T-helper 2 cell treated with Interferon-gamma antibody and Interleukin-4, amounts not matched to agents 5 μg/mL and 100 μg/mL, for 36 hours (primary cell): ENCODE measurements at regions not wholly inside any gene's neighbourhood (a gene's known extent, or its start where the extent isn't known, plus 50 kb on each side); places are given as distances from the start of the nearest gene placed in this dataset.
"Not testable (repeated sequence)": the region's sequence is repeated elsewhere in the genome, so short reads cannot be mapped to it uniquely, and the experiment has no call there.

Source experiments
- DNase-seq: peaks from one replicate; pipeline ENCODE4 v3.0.0; 2021; ENCODE audit warnings: low spot score
- H3K27ac Mint-ChIP-seq: one replicate; pipeline ENCODE4 v1.8.0; 2021; ENCODE audit warnings: mild to moderate bottlenecking, mixed read lengths
- H3K27me3 Mint-ChIP-seq: one replicate; pipeline ENCODE4 v1.8.0; 2021; ENCODE audit warnings: low read depth, mixed read lengths
- H3K36me3 Mint-ChIP-seq: one replicate; pipeline ENCODE4 v1.8.0; 2021; ENCODE audit warnings: low read depth, mixed read lengths
- H3K4me1 Mint-ChIP-seq: one replicate; pipeline ENCODE4 v1.8.0; 2021; ENCODE audit warnings: low read depth, mixed read lengths
- H3K4me3 Mint-ChIP-seq: one replicate; pipeline ENCODE4 v1.8.0; 2022; ENCODE audit warnings: mild to moderate bottlenecking, moderate library complexity, mixed read lengths
- H3K9me3 Mint-ChIP-seq: one replicate; pipeline ENCODE4 v1.8.0; 2021; ENCODE audit warnings: mixed read lengths

DNA sequence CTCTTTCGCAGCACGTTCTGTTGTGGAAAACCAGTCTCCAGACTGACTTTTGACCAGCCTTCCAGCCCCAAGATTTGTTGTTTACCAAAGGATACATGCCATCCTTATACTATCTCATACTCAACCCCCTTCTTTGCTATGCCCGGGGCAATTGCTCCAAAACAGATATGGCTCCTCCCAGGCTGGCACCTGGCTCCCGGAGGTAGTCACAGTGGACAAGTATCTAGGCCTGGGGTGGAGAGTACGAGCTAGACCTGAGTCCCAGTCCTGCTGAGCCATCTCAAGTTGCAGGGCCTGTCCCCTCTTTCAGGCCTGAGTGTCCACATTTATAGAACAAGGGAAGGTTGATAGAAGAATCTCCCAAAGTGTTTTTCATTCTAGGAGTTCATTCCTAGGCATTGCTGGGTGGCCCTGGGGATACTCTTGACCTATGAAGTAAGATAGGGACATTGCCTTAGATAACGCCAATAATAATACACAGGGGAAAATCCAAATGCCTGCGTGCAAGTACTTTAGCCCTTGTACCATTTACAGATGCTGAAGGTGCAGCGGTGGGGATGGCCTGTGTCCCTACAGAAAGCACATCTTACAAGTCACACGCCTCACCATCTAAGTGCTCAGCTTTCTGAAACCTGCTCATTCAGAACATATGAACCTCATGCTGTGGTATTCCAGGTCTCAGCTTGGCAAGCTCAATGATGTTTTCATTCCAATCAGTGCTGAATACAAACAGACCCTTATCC is 136.7 kb upstream of the MAMLD1 start:
- no peaks in the 10 kb centered on the region for H3K36me3 Mint-ChIP-seq

GRCh38 chrX:150227321-150227860 is 135.7 kb upstream of the MAMLD1 start:
- Mint-ChIP-seq H3K27me3 (peaks cover 10% of the 10 kb centered on the region), H3K36me3 (no peaks in the 10 kb centered on the region), H3K4me3 (no peak overlapping the region), H3K4me1 (peaks cover 2% of the 10 kb centered on the region), H3K27ac (no peak overlapping the region), H3K9me3 (no peaks in the 10 kb centered on the region)
- no peak for DNase-seq

More for the DNA sequence above, 136.7 kb upstream of the MAMLD1 start:
- Mint-ChIP-seq H3K27ac (no peak overlapping the region), H3K4me1 (peaks cover 2% of the 10 kb centered on the region), H3K27me3 (peaks cover 10% of the 10 kb centered on the region), H3K4me3 (no peak overlapping the region), H3K9me3 (no peaks in the 10 kb centered on the region)
- no peak for DNase-seq

- Mint-ChIP-seq H3K27ac (no peak overlapping the region), H3K4me1 (peaks cover 2% of the 10 kb centered on the region), H3K27me3 (peaks cover 16% of the 10 kb centered on the region), H3K36me3 (no peaks in the 10 kb centered on the region), H3K4me3 (no peak overlapping the region), H3K9me3 (no peaks in the 10 kb centered on the region)
- DNase-seq, result no peak
Measured at GRCh38 chrX:150227873-150228410, 135.2 kb upstream of the MAMLD1 start.

DNA sequence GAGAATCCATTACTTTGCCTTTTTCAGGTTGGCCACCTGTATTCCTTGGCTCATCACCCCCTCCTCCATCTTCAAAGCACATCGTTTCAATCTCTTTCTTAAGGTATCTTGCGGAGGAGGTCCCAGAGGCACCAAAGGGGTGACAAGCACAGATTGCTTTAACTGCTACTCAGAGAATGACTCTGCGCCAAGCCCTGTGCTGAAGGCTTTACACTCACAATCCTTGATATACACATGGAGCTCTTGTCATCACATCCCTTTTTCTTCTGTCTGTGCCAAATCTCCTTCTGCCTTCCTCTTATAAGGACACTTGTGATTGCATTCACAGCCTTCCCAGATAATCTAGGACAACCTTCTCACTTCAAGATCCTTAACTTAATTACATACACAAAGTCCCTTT is 134.7 kb upstream of the MAMLD1 start:
- Mint-ChIP-seq H3K4me3 (no peak overlapping the region), H3K36me3 (no peaks in the 10 kb centered on the region), H3K27ac (no peak overlapping the region), H3K27me3 (peaks cover 17% of the 10 kb centered on the region), H3K9me3 (no peaks in the 10 kb centered on the region), H3K4me1 (peaks cover 2% of the 10 kb centered on the region)
- DNase-seq, result no peak

DNA sequence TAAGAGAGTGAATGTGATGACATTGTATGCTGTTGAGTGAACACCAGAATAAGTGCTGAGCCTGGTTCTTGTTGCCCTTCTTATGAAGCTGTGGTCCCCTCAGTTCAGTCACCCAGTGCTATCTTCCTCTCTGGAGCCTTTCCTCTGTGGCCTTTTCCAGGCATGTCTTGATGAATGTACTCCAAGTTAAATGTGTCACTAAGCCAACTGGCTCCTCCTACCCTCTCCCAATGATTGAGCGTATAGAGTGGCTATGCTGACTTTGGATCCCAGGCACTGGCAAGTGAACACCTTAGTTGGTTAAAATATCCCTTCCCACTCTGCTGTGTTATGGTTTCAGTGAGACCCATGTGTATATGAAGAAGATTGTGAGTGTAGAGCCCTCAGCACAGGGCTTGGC is 134.1 kb upstream of the MAMLD1 start:
- H3K36me3 Mint-ChIP-seq, result no peaks in the 10 kb centered on the region
- H3K27me3 Mint-ChIP-seq, result peaks cover 17% of the 10 kb centered on the region
- H3K4me1 Mint-ChIP-seq, result peaks cover 2% of the 10 kb centered on the region
- no peak overlapping the region for H3K4me3 Mint-ChIP-seq
- H3K27ac Mint-ChIP-seq, result no peak overlapping the region
- H3K9me3 Mint-ChIP-seq, result no peaks in the 10 kb centered on the region
- no peak for DNase-seq

DNA sequence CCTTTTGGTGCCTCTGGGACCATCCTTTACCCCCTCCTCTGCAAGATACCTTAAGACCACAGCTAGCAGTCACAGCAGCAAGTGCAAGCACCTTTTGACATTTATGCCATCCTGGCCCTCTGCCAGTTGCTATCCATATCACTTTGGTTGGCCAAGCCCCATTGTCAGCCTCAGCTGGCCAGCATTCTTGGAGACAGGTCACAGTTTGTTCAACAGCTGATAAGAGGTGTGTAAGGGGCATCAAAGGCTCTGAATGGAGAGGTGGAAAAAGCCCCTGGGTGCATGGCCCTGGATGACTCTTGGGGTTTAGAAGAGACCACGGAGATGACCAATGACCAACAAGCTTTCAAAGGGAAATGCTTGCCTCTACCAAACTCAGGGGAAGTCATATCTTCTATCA is 133.6 kb upstream of the MAMLD1 start:
- H3K36me3 Mint-ChIP-seq, result no peaks in the 10 kb centered on the region
- DNase-seq, result no peak
- peaks cover 17% of the 10 kb centered on the region for H3K27me3 Mint-ChIP-seq
- no peak overlapping the region for H3K4me3 Mint-ChIP-seq
- no peaks in the 10 kb centered on the region for H3K9me3 Mint-ChIP-seq
- peaks cover 2% of the 10 kb centered on the region for H3K4me1 Mint-ChIP-seq
- H3K27ac Mint-ChIP-seq, result no peak overlapping the region

DNA sequence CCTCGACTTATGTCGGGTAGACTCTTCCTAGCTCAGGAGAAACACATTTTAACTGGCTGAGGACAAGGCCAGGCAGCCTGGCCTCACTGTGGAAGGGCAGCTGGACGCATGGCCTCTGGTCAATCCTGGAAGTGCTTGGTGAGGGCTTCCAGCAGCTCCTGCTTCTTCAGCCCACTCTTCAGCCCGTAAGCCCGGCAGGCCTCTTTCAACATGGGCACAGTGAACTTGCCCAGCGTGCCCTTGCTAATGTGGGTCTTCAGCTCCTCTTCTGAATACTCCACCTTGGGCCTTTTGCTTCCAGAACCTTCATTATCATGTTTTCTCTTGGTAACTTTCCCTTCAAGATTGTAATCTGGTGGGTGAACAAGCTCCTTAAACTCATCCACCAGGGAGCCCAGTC is 132.2 kb upstream of the MAMLD1 start:
- not testable (repeated sequence) for H3K4me3 Mint-ChIP-seq, H3K27ac Mint-ChIP-seq, H3K36me3 Mint-ChIP-seq, H3K4me1 Mint-ChIP-seq, H3K9me3 Mint-ChIP-seq, DNase-seq
- H3K27me3 Mint-ChIP-seq, result peaks cover 17% of the 10 kb centered on the region

DNA sequence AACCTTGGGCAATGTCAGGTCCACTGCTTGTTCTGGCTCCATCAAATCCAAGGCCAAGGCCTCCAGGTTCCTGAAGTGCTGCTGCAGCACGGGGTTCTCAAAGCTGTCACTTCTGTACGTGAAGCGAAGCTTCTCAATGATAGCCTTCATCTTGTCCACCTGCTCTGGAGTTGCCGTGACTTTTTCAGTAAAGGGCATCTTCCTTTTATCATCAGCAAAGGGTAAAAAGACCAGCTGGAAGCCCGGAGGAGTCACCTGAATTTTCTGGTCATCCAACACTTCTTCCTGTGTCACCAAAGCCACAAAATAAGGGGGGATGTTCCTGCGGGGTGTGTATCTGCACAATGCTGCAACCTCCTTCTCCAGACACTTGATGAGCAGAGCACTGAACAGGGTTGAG is 131.7 kb upstream of the MAMLD1 start:
- not testable (repeated sequence) for H3K36me3 Mint-ChIP-seq, DNase-seq, H3K4me3 Mint-ChIP-seq, H3K4me1 Mint-ChIP-seq, H3K27ac Mint-ChIP-seq, H3K9me3 Mint-ChIP-seq
- peaks cover 17% of the 10 kb centered on the region for H3K27me3 Mint-ChIP-seq

GRCh38 chrX:150232222-150232621 is 130.9 kb upstream of the MAMLD1 start:
- H3K4me3 Mint-ChIP-seq, H3K27ac Mint-ChIP-seq, H3K36me3 Mint-ChIP-seq, H3K4me1 Mint-ChIP-seq, H3K9me3 Mint-ChIP-seq, DNase-seq: not testable (repeated sequence)
- peaks cover 17% of the 10 kb centered on the region for H3K27me3 Mint-ChIP-seq

GRCh38 chrX:150234126-150234525 is 129.0 kb upstream of the MAMLD1 start:
- Mint-ChIP-seq H3K27me3 (peaks cover 17% of the 10 kb centered on the region), H3K27ac (no peak overlapping the region), H3K9me3 (no peaks in the 10 kb centered on the region), H3K36me3 (no peaks in the 10 kb centered on the region), H3K4me3 (no peak overlapping the region), H3K4me1 (no peaks in the 10 kb centered on the region)
- DNase-seq, result no peak

DNA sequence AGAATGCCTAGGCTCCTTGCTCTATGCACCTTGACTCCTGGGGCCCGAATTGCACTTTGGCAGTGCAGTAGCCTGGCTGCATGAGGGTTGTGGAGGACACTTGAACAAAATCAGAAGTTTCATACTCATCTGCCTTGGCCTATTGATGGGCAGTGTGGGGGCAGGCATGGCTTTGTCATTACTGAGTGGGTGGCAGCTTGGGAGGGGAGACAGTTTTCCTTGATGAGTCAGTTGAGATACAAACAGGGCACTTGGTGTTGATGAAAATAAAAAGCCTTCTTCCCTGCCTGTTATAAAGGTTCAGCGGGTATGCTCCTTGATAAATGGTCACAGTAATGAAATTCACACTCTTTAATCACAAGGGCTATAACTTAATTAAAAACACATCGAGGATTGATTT is 126.8 kb upstream of the MAMLD1 start:
- H3K27me3 Mint-ChIP-seq, result peaks cover 7% of the 10 kb centered on the region
- no peaks in the 10 kb centered on the region for H3K9me3 Mint-ChIP-seq
- H3K36me3 Mint-ChIP-seq, result no peaks in the 10 kb centered on the region
- no peaks in the 10 kb centered on the region for H3K4me1 Mint-ChIP-seq
- no peak overlapping the region for H3K27ac Mint-ChIP-seq
- no peak for DNase-seq
- H3K4me3 Mint-ChIP-seq, result no peak overlapping the region

- no peak overlapping the region for H3K27ac Mint-ChIP-seq
- no peak for DNase-seq
Measured at GRCh38 chrX:150238632-150239382, 124.3 kb upstream of the MAMLD1 start.

DNA sequence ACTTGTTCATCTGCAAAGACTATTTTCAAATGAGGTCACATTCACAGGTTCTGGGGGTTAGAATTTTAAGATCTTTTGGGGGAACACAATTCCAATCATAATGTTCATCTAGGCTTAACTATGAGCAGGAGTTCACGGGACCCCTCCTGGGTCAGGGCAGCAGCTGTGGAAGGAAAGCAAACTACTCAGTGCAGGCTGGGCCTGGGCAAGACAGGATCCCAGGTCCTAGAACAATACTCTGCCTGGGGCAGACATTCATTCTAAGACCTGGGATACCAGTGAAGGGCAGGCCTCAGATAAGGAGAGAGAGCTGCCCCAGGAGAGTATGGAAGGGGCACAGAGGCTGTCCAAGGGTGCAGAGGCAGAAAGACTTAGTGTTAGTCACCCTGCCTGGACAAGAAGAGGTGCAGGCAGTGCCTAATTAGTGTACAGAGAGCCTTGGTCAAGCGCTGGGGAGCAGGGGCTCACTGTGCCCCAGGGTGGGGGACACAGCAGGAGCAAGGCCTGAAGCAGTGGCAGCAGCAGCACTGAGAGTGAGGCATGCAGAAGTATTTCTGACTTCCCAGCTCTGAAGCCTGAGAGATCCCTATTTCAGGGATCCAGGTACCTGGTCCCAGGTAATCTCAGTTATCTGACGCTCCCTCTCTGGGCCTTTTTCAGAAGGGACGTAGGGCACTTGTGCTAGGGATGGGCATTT is 123.0 kb upstream of the MAMLD1 start:
- Mint-ChIP-seq H3K4me1 (no peaks in the 10 kb centered on the region), H3K4me3 (no peak overlapping the region), H3K27me3 (no peaks in the 10 kb centered on the region), H3K9me3 (no peaks in the 10 kb centered on the region), H3K27ac (no peak overlapping the region), H3K36me3 (no peaks in the 10 kb centered on the region)
- no peak for DNase-seq

More at GRCh38 chrX:150238632-150239382, 124.3 kb upstream of the MAMLD1 start:
- Mint-ChIP-seq H3K9me3 (no peaks in the 10 kb centered on the region), H3K27me3 (no peaks in the 10 kb centered on the region), H3K4me1 (no peaks in the 10 kb centered on the region), H3K4me3 (no peak overlapping the region), H3K36me3 (no peaks in the 10 kb centered on the region)

- H3K4me1 Mint-ChIP-seq, result no peaks in the 10 kb centered on the region
- H3K27me3 Mint-ChIP-seq, result no peaks in the 10 kb centered on the region
- no peaks in the 10 kb centered on the region for H3K9me3 Mint-ChIP-seq
- DNase-seq, result no peak
- no peak overlapping the region for H3K27ac Mint-ChIP-seq
- H3K4me3 Mint-ChIP-seq, result no peak overlapping the region
- H3K36me3 Mint-ChIP-seq, result no peaks in the 10 kb centered on the region
Measured at GRCh38 chrX:150240643-150240970, 122.5 kb upstream of the MAMLD1 start.
